Activated T-cell treated with anti-CD3 and anti-CD28 coated beads for 24 hours (primary cell): ENCODE measurements at regions not wholly inside any gene's neighbourhood (a gene's known extent, or its start where the extent isn't known, plus 50 kb on each side); places are given as distances from the start of the nearest gene placed in this dataset.
"Not testable (repeated sequence)": the region's sequence is repeated elsewhere in the genome, so short reads cannot be mapped to it uniquely, and the experiment has no call there.

Source experiments
- DNase-seq: peaks from one replicate; pipeline ENCODE4 v3.0.0-alpha.2; 2020; ENCODE audit warnings: low read depth

DNA sequence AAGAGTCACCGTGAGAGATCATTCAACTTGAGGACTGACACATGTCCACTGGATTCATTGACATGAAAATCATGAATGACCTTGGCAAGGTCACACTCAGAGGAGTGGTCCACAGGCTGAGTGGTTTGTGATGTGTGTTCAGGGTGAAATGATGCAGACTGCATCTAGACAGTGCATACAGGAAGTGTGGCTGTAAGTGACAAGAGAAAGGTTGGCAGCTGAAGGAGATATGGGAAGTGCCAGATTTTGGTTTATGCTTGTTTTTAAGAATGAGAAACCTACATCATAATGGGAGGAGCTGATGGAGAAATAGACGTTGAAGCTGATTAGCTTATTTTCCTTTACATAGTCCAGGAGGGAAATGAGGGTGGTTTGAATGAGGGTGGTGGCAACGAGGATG lies 64.8 kb upstream of the VIPR2 start:
- DNase-seq: no peak

DNA sequence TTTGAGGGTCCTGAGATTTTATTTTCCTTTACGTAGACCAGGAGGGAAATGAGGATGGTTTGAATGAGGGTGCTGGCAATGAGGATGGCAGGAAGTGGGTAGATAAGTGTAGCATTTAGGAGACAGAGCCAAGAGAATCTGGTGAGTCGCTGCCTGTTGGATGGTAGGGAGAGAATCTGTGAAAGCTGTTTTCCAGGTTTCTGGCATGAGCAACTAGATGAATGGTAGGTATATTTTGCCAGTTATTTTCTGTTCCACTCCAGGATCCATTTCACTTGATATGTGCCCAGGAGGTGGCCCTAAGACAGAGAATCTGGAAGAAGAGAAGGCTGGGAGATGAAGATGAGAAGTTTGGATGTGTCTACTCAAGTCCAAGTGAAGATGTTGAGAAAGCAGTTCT lies 63.3 kb upstream of the VIPR2 start:
- no peak for DNase-seq

DNA sequence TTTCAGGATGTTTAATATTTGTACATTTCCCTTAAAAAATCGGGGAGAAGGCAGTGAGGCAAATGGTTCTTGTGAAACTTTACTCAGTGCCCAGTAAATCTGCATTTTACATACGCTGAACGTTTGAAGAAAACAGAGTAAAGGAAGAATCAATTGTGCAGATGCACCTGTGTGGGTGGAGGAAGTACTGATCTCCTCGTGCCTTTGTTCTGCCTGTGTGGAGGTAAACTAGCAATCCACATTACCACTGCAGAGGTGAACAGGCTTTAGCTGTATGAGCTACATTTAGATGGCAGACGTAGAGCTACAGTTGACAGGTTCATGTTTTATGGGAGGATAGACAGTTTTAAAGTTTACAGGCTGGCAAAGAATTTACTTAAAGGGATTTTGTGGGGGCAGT lies 62.7 kb upstream of the VIPR2 start:
- no peak for DNase-seq

DNA sequence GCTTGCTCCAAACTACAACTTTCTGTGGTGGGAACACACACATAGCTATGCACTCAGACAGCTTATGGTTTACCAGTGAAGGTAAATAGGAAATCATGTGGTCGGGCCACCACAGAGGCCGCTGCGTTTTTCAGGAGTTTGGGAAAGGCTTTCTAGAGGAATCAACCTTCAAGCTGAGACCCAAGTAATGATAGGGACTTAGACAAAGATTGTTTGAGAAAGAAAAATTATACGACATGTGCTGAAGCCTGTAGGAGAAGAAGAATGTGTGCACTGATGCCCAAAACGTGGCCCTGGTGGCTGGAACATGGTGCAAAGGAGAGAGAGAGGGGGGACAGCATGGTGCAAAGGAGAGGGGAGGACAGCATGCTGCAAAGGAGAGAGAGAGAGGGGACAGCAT lies 61.2 kb upstream of the VIPR2 start:
- DNase-seq: no peak

DNA sequence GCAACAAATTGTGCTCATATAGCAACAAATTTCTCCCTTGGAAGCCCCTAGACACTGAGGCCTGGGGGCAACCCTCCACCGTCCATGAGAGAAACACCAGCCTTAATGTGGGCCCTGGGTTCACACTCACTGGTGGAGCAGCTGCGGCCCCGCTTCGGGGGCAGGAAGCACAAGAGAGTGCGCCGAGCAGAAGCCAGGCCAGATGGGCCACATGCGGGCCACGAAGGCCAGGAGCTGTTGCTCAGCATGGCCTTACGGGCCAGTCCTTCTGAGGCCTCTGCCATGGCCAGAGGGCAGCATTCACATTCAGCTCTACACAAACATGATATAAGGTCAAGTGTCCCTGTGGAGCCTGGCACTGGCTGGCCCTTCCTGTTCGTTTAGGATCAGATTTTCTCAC lies 60.0 kb upstream of the VIPR2 start:
- DNase-seq: no peak

DNA sequence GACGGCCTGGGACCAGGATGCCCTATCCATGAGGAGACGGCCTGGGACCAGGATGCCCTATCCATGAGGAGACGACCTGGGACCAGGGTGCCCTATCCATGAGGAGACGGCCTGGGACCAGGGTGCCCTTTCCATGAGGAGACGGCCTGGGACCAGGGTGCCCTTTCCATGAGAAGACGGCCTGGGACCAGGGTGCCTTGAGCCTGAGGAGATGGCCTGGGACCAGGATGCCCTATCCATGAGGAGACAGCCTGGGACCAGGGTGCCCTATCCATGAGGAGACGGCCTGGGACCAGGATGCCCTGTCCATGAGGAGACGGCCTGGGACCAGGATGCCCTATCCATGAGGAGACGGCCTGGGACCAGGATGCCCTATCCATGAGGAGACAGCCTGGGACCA lies 58.6 kb upstream of the VIPR2 start:
- not testable (repeated sequence) for DNase-seq

DNA sequence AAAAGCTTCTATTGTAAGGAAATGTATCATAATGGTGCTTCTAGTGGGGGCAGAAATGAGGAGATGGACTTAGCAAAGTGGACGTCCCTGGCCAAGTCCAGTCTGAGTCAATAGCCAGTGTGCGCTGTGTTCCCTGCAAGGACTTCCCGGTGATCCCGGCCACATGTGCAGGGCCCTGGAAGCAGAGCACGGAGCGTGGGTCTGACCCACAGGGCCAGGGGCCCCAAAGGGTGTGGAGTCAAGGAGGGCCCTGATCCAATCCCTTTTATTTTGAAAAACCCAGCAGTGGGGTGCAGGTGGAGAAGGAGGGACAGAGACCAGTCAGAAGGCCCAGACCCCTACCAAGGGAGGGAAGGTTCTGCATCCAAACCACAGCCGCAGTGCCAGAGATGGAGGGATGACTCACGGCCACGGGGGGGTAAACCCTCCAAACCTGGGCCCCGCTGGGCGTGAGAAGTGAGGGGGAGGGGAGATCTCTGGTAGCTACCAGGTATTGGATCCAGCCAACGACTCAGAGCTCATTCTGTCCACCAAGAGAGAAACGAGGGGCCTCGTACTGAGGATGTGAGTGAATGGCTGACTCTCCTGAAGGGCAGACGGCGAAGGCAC lies 57.2 kb upstream of the VIPR2 start:
- no peak for DNase-seq

DNA sequence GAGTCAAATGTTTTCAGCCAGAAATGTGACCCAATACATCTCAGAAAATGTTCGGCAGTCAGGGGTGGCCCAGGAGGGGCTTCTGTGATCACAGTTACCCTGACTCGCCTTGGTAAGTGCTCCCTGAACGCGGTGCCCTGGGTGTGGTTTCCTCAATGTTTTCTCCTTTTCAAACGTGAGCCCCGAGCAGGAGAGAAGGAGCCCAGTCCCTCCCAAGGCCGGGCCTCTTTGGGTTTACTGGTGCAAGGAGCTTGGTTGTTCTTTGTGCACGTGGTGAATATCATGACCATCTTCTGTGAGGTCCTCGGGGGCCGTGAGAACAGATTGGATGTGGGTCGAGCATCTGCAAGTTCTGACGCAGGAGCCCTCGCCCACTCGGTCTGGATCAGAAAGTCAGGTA lies 55.8 kb upstream of the VIPR2 start:
- no peak for DNase-seq

DNA sequence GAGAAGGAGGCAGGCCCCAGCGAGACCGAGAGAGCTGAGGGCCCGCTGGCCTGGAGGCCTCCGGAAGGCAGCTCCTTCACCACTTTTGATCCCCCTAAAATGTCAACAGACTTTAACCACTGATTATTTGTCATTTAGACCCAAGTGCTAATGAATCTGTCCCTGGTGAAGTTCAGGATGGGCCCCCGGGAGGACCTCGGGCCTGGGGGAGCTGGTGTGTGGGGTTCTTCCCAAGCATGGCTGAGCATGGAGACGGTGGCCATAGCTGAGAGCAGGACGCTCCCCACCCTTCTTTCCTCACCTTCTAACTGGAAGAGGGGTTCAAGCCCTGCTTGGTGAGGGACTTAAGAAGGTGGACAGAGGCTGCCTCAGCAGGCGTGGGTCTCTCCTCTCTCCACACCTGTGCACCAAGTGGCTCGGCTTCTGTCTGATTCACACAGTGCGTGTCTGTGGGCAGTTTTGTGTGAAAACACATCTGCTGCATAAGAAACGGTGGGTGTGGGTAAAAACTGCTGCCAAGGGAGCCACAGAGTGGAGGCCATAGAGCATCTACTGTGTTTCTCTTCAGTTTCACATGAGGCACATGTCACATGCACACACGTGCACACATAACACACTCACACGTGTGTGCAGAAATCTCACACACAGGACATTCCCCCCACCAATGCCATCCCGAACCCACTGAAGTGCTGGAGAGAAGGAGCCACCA lies 53.5 kb upstream of the VIPR2 start:
- DNase-seq: no peak

DNA sequence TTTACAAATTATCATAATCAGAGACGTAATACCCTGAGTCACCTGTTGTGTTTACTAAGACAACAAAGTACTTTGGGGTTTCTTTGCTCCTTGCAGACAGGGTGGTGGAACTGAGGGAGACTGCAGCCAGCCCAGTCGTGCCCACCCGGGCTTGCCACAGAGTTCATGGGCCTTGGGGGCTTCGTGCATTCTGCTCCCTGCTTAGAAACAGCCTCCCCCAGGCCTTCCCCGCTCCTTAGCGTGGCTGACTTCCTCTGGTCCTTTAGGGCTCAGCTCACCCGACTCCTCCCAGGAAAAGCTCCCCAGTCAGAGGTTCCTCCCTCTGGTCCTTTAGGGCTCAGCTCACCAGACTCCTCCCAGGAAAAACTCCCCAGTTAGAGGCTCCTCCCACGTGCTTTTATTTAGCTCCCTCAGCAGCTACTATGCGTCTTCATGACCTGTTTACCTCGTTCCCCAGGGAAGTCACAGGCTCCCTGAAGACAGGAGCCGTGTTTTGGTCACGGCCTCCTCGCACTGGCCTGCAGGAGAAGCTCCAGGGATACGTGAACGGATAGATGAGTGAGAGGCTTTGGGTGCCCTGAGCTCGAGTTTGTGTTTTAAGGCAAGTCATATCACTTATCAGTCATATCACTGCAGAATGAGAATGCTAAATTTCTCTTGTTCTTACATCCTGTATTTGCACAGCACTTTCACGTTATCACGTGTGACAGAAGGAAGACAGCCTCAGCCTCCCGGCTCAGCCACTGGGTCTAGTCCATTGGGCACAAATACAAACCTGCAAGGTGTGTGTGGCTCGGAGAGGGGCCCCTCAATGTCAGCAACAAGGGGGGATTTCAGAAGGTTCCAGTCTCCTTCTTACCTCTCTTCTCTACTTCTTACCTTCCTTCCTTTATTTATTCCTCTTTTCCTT lies 52.7 kb upstream of the VIPR2 start:
- DNase-seq: peak; percentile 24

DNA sequence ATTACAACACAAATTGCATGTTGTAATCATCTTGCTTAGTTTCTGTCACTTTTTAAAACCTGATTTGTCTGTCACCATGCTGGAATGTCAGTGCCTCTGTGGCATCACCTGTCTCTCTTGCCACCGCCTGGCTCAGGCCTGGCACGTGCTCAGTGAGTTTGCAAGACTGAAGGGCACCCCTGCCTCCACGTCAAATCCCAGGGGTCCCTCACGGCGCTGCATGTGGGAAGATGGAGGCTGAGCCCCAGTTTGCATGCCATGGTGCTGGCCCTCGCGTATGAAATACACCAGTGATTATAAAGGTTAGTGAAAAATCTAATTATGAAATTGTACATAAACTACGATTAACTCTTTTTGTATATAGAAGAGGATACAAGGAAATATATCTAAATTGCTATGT lies 51.9 kb upstream of the VIPR2 start:
- no peak for DNase-seq

DNA sequence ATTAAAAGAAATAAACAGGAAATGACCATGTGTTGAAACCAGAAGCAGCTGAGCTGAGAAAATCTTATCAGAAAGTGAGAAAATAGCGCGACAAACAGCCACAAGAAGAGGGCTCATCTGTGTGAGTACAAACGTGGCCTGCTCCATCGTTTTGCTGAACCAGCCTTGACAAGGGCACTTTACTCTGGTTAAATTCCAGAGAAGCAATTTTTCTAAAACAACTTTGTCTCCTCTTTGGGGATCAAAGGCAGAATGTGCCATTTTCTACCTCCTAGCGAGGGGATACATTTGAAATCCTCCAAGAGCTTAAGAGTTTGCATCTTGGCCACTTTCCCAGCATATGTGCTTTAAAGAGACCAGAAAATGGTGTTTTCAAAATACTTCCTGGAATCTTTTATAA lies 51.3 kb upstream of the VIPR2 start:
- DNase-seq: no peak
